Esophagus squamous epithelium (tissue), 5 donors: ENCODE measurements at regions not wholly inside any gene's neighbourhood (a gene's known extent, or its start where the extent isn't known, plus 50 kb on each side); places are given as distances from the start of the nearest gene placed in this dataset.

Source experiments
- DNase-seq: peaks from one replicate; lab custom pipeline; 2025; lab: John Stamatoyannopoulos, UW
- H3K27ac ChIP-seq, 4 donors: fragments of 200-600 bp; sonication (generic); one replicate each; pipeline ENCODE4 v1.5.1; 2016 to 2019; ENCODE audit warnings: mild to moderate bottlenecking in 1 of 4
- H3K27me3 ChIP-seq, 4 donors: fragments of 200-600 bp; sonication (generic); 1 replicate in 3 of 4; 2 replicates in 1 of 4; pipeline versions ENCODE4 v1.5.1 to v1.6.0; 2017 to 2021; ENCODE audit warnings: antibody characterized with exemption in 1 of 4
- H3K36me3 ChIP-seq, 3 donors: fragments of 200-600 bp; sonication (generic); one replicate each; pipeline ENCODE4 v1.5.1; 2016 to 2019
- H3K4me1 ChIP-seq, 3 donors: fragments of 200-600 bp; sonication (generic); one replicate each; pipeline ENCODE4 v1.5.1; 2017 to 2019
- H3K4me3 ChIP-seq, 4 donors: fragments of 200-600 bp; sonication (generic); 1 replicate in 3 of 4; 2 replicates in 1 of 4; pipeline ENCODE4 v1.5.1; 2016 to 2019; ENCODE audit warnings: mild to moderate bottlenecking in 2 of 4, moderate library complexity in 1 of 4
- H3K9me3 ChIP-seq, 3 donors: fragments of 200-600 bp; sonication (generic); one replicate each; pipeline ENCODE4 v1.5.1; 2016 to 2019
- CTCF ChIP-seq, 6 experiments: fragments of 450-650 bp in 4 of 6; fragments of 200-600 bp in 2 of 6; sonication (generic) in 2 of 6; IDR thresholded peaks; one replicate each; pipeline ENCODE4 v1.5.1; 2016 to 2019; ENCODE audit warnings: antibody characterized with exemption in 6 of 6, mild to moderate bottlenecking in 4 of 6, moderate library complexity in 4 of 6
- POLR2A ChIP-seq, 4 donors: fragments of 450-650 bp; IDR thresholded peaks; one replicate each; pipeline ENCODE4 v1.6.1; 2017; ENCODE audit warnings: antibody characterized with exemption in 4 of 4, mild to moderate bottlenecking in 4 of 4, moderate library complexity in 3 of 4
- WGBS, 2 donors: methylation state at CpG; one replicate each; pipeline ENCODE4 v1.1.5; 2018; 5-methylcytosine and 5-hydroxymethylcytosine counted together
- intact Hi-C: fragments of 100-400 bp; cut with DNase I; formaldehyde crosslinking; loops from one replicate; pipeline ENCODE4 v1.15.0; 2022
- donor health status: DM: yes; HTN: yes; CAD: no.

GRCh38 chr9:113793558-113793957 is 82.6 kb upstream of the ZNF618 start:
- no peaks in the 10 kb centered on the region for H3K36me3 ChIP-seq
- H3K27me3 ChIP-seq = peaks cover 0 to 17% (median 0%) of the 10 kb centered on the region in 4 donors
- WGBS, 2 donors = 75 to 100% methylated on average over 1 to 6 of the region's 9 CpGs
- H3K4me3 ChIP-seq = no peak overlapping the region
- DNase-seq = no peak
- intact Hi-C loops = no loop called here
- no peaks in the 10 kb centered on the region for H3K4me1 ChIP-seq
- H3K27ac ChIP-seq = no peak overlapping the region
- H3K9me3 ChIP-seq = no peaks in the 10 kb centered on the region
- no peak for TF ChIP-seq CTCF (IDR thresholded peaks at IDR 0.05)
- no peak for TF ChIP-seq POLR2A (IDR thresholded peaks at IDR 0.05)

- Histone ChIP-seq H3K36me3 (no peaks in the 10 kb centered on the region), H3K4me1 (no peaks in the 10 kb centered on the region), H3K27ac (no peak overlapping the region), H3K9me3 (no peaks in the 10 kb centered on the region), H3K4me3 (no peak overlapping the region), H3K27me3 (peaks cover 0 to 17% (median 0%) of the 10 kb centered on the region in 4 donors)
- 77 to 85% methylated on average over 3 to 6 of the region's 6 CpGs for WGBS, 2 donors
- intact Hi-C loops = no loop called here
- DNase-seq = no peak
- no peak for TF ChIP-seq CTCF (IDR thresholded peaks at IDR 0.05)
- no peak for TF ChIP-seq POLR2A (IDR thresholded peaks at IDR 0.05)
These were observed 81.4 kb upstream of the ZNF618 start for GRCh38 chr9:113794721-113795120.

GRCh38 chr9:113795811-113796392 is 80.2 kb upstream of the ZNF618 start:
- intact Hi-C loops = no loop called here
- TF ChIP-seq POLR2A (IDR thresholded peaks at IDR 0.05) (no peak), CTCF (IDR thresholded peaks at IDR 0.05) (no peak)
- Histone ChIP-seq H3K36me3 (no peaks in the 10 kb centered on the region), H3K27me3 (peaks cover 0 to 14% (median 0%) of the 10 kb centered on the region in 4 donors), H3K27ac (no peak overlapping the region), H3K4me1 (no peaks in the 10 kb centered on the region), H3K4me3 (no peak overlapping the region), H3K9me3 (no peaks in the 10 kb centered on the region)
- no peak for DNase-seq
- WGBS, 2 donors = 76 to 77% methylated on average over 2 of the region's 2 CpGs

GRCh38 chr9:113796646-113797426 is 79.3 kb upstream of the ZNF618 start:
- no peaks in the 10 kb centered on the region for H3K4me1 ChIP-seq
- intact Hi-C loops = no loop called here
- TF ChIP-seq POLR2A (IDR thresholded peaks at IDR 0.05) = no peak
- no peak overlapping the region for H3K4me3 ChIP-seq
- no peak overlapping the region for H3K27ac ChIP-seq
- WGBS, 2 donors = 74 to 86% methylated on average over 12 of the region's 13 CpGs
- no peak for DNase-seq
- H3K36me3 ChIP-seq = no peaks in the 10 kb centered on the region
- H3K27me3 ChIP-seq = peaks cover 0 to 11% (median 0%) of the 10 kb centered on the region in 4 donors
- H3K9me3 ChIP-seq = no peaks in the 10 kb centered on the region

GRCh38 chr9:113798062-113799030 is 77.8 kb upstream of the ZNF618 start:
- DNase-seq = no peak
- TF ChIP-seq POLR2A (IDR thresholded peaks at IDR 0.05) = no peak
- no peak for TF ChIP-seq CTCF (IDR thresholded peaks at IDR 0.05)
- Histone ChIP-seq H3K4me1 (no peaks in the 10 kb centered on the region), H3K36me3 (no peaks in the 10 kb centered on the region), H3K27ac (no peak overlapping the region), H3K4me3 (no peak overlapping the region), H3K27me3 (peaks cover 0 to 11% (median 0%) of the 10 kb centered on the region in 4 donors), H3K9me3 (no peaks in the 10 kb centered on the region)
- intact Hi-C loops = no loop called here
- WGBS, 2 donors = 78 to 82% methylated on average over 12 to 13 of the region's 13 CpGs
